Thoracic aorta (tissue), 2 donors: ENCODE measurements at regions not wholly inside any gene's neighbourhood (a gene's known extent, or its start where the extent isn't known, plus 50 kb on each side); places are given as distances from the start of the nearest gene placed in this dataset.

Experiments used
- ATAC-seq: fragments of 150-250 bp; one replicate; pipeline ENCODE4 v1.8.0; 2017; ENCODE audit warnings: low read depth; ENCODE audit not compliant: insufficient number of reproducible peaks, low FRiP score
- DNase-seq: peaks from one replicate; pipeline ENCODE4 v3.0.0-alpha.2; 2020; ENCODE audit warnings: low spot score
- H3K27ac ChIP-seq, 2 donors: fragments of 200-600 bp; sonication (generic); 1 replicate in 1 of 2; 2 replicates in 1 of 2; pipeline ENCODE4 v1.5.1; 2016; ENCODE audit warnings: mild to moderate bottlenecking in 2 of 2, moderate library complexity in 2 of 2
- H3K27me3 ChIP-seq: fragments of 200-600 bp; sonication (generic); replicated peaks from 2 replicates; pipeline ENCODE4 v1.6.0; 2016; ENCODE audit warnings: mild to moderate bottlenecking; ENCODE audit not compliant: insufficient read depth
- H3K36me3 ChIP-seq: fragments of 200-600 bp; sonication (generic); one replicate; pipeline ENCODE4 v1.5.1; 2016
- H3K4me1 ChIP-seq, 2 donors: fragments of 200-600 bp; sonication (generic); 1 replicate in 1 of 2; 2 replicates in 1 of 2; pipeline versions ENCODE4 v1.5.1 to v1.6.0; 2016; ENCODE audit warnings: low read depth in 2 of 2, mild to moderate bottlenecking in 1 of 2; ENCODE audit not compliant: control insufficient read depth in 1 of 2
- H3K4me3 ChIP-seq: fragments of 200-600 bp; sonication (generic); 2 replicates; pipeline ENCODE4 v1.5.1; 2016; ENCODE audit warnings: mild to moderate bottlenecking
- H3K9me3 ChIP-seq: fragments of 200-600 bp; sonication (generic); 2 replicates; pipeline ENCODE4 v1.5.1; 2016
- TF ChIP-seq, protein P1 (sequence below): fragments of 200-600 bp; sonication (generic); IDR thresholded peaks from one replicate; pipeline ENCODE4 v1.5.1; 2019; ENCODE audit warnings: antibody characterized with exemption

DNA sequence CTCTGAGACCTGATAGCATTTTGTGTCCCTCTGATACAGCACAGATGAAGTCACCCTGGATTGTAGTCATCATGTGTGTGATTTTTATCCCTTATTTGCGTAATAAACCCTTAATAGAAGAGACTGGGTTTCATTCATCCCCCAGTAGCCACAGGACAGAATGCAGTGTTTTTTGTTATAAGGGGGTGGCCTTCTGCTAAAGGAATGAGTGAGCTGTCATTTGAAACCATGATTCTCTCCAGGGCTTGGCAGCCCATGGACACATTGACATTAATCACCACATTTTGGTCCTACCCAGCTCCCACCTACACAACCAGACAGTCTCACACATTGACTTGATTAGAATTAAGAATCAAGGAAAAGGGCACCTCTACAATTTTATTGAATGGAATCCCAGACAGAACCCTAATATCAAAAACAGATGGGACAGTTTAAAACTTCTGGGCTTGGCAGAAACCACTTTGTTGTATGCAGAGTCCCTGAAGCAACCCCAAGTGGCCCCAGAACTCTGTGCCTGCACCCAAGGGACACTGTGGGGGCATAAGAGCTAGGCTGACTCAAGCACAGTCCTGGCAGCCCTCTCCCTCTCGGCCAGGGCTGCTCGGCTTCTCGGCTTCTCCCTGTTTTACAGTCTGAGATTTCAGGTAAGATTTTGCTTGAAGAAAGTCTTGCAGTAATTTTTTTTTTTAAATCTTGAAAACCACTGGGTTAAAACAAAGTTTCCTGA is 254.0 kb upstream of the SLC14A2 start:
- TF ChIP-seq, protein P1, sequence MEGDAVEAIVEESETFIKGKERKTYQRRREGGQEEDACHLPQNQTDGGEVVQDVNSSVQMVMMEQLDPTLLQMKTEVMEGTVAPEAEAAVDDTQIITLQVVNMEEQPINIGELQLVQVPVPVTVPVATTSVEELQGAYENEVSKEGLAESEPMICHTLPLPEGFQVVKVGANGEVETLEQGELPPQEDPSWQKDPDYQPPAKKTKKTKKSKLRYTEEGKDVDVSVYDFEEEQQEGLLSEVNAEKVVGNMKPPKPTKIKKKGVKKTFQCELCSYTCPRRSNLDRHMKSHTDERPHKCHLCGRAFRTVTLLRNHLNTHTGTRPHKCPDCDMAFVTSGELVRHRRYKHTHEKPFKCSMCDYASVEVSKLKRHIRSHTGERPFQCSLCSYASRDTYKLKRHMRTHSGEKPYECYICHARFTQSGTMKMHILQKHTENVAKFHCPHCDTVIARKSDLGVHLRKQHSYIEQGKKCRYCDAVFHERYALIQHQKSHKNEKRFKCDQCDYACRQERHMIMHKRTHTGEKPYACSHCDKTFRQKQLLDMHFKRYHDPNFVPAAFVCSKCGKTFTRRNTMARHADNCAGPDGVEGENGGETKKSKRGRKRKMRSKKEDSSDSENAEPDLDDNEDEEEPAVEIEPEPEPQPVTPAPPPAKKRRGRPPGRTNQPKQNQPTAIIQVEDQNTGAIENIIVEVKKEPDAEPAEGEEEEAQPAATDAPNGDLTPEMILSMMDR = no peak
- DNase-seq (no peak), ATAC-seq (no peak)
- Histone ChIP-seq H3K36me3 (no peaks in the 10 kb centered on the region), H3K4me3 (no peak overlapping the region), H3K4me1 (peaks cover 4 to 15% of the 10 kb centered on the region in 2 donors), H3K27me3 (no peaks in the 10 kb centered on the region), H3K9me3 (no peaks in the 10 kb centered on the region), H3K27ac (no peak overlapping the region)

DNA sequence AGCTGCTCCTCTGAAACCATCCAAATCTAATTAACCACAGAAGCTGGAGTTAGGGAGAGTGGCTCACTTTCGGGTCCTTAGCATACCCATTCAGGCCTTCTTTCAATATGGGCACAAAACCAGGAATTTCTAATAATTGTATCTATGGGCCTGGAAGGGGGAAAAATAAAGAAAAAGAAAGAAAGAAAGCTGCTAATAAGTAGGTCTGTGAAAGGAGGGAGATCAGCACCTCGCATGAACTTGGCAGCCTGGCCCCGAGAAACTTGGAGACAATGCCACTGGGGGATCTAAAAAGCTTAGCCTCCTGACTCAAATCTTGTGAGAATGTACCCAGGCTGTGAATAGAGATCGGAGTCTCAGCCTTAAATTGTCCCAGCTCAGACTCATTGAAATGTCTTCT is 252.1 kb upstream of the SLC14A2 start:
- Histone ChIP-seq H3K27ac (no peak overlapping the region), H3K9me3 (no peaks in the 10 kb centered on the region), H3K4me1 (peaks cover 4 to 15% of the 10 kb centered on the region in 2 donors), H3K4me3 (no peak overlapping the region), H3K27me3 (no peaks in the 10 kb centered on the region), H3K36me3 (no peaks in the 10 kb centered on the region)
- DNase-seq (no peak), ATAC-seq (no peak)
- TF ChIP-seq, protein P1 = no peak

DNA sequence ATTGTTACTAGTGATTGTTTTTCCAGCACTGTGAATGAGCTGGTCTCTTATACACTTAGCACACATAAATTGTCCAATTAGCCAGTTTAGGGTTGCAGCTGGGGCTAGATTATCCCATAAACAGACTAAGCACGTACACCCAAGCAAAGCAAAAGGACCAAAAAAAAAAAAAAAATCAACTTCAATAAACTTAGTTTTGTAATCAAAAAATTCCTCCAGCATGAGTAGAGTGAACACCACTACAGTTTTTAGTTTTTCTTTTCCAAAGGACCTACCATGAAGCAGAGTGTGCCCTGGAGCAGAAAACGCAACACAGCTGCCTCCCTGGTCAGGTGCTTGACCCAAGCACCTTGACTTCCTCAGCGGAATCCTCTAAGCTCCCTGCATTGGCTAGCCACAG is 249.4 kb upstream of the SLC14A2 start:
- Histone ChIP-seq H3K9me3 (no peaks in the 10 kb centered on the region), H3K36me3 (no peaks in the 10 kb centered on the region), H3K27me3 (no peaks in the 10 kb centered on the region), H3K4me3 (no peak overlapping the region), H3K4me1 (peaks cover 4 to 8% of the 10 kb centered on the region in 2 donors), H3K27ac (no peak overlapping the region)
- ATAC-seq (no peak), DNase-seq (no peak)
- TF ChIP-seq, protein P1 = no peak

DNA sequence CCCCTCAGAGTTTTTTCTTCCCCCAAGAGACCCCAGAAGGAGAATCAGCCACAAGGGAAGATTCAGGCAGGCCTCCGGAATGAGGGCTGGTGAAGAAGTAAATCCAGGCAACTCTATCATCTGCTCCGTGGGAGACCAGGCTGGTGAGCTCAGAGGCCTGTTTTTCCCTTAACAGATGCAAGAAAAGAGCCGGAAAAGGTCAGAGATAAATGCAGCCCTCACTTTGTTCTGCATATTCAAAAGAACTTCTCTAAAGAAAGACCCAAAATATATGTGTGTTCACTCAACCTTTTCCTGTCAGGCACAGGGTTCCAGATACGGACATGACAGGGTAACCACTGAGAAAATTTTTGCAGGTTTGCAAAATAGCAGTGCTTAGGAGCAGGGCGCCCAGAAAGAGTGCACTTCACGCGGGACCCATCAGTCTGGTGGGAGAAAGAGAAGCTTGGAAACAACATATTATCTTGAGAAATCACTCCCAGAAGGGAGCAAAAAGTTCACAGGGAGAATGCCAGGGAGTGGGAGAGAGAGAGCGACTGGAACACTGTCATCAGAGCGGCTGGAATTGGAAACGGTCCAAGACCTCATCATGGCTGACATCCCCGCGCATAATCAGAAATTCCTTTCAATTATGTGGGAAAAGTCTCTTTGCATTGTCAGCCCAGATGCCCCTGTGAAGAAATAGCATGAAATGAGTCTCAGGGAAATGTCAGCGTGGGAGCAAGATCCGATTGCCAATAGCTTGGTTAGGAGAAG is 244.8 kb upstream of the SLC14A2 start:
- Histone ChIP-seq H3K36me3 (no peaks in the 10 kb centered on the region), H3K9me3 (no peaks in the 10 kb centered on the region), H3K4me1 (peaks cover 4 to 8% of the 10 kb centered on the region in 2 donors), H3K4me3 (no peak overlapping the region), H3K27me3 (no peaks in the 10 kb centered on the region), H3K27ac (no peak overlapping the region)
- no peak for DNase-seq
- TF ChIP-seq, protein P1 = no peak
- no peak for ATAC-seq

DNA sequence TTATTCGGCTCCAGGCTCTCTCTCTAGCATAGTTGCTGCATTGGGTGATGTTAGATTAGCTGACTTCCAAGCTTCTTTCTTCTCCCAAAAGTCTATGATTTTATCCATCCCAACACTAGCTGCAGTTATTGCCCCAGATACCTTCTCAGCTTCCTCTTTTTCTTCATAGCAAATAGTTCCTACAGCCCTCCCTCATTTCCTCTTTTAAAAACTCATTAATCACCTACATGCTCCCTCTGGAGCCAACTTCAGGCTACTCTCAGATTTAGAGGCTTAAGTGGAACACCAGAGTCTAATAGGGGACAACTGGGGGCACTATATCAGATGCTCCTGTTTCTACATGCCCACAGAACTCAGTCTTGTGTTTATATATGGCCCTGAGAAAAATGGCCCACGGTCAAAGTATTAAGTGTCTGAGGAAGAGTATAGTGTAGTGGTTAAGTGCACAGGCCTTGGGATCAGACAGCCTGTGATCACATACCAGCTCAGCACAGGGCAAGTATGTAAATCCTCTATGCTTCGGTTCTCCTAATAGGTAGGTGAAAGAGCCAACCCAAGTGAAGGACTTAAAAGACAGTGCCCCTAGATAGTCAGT is 241.9 kb upstream of the SLC14A2 start:
- DNase-seq (no peak), ATAC-seq (no peak)
- Histone ChIP-seq H3K4me1 (no peaks in the 10 kb centered on the region), H3K27me3 (no peaks in the 10 kb centered on the region), H3K36me3 (no peaks in the 10 kb centered on the region), H3K9me3 (no peaks in the 10 kb centered on the region), H3K27ac (no peak overlapping the region), H3K4me3 (no peak overlapping the region)
- TF ChIP-seq, protein P1 = no peak
